ENCODE measurements at regions not wholly inside any gene's neighbourhood (a gene's known extent, or its start where the extent isn't known, plus 50 kb on each side); places are given as distances from the start of the nearest gene placed in this dataset.

DNA sequence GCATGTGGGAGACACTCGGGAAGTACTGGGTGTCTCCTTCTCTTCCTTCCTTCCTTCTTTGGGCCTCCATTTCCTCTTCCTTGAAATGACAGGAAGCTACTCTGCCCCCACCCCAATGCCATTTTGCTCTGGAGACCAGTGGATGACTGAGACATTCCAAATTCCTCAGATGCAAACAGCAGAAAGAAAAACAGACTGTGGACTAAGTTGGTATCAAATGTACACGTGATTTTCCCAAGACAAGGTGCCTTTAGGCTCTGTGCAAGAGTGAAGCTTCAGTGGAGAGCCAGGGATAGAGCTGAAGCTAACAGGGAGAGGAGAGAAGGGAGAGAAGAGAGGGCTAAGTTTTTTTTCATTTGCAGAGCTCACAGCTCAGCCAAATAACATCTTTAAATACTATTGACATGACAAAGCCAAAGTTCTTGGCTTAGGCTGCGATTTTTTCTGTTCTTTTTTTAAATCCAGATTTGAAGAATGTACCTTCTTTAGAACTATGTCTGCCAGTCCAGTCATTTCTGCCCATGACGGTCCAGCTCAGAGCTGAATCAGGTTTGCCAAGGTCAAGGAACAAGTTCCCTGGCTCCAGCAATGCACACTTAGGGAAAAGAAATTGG is 84.5 kb upstream of the LCLAT1 start:
- DNase-seq (ENCODE audit: missing footprints) (no peak), ATAC-seq (no peak)
- intact Hi-C loops (cut with DNase I), result loop anchor here (2.0 to 5.0 kb wide), 2 partner anchors 42 to 330 kb away; no protein-coding TSS in a partner anchor

DNA sequence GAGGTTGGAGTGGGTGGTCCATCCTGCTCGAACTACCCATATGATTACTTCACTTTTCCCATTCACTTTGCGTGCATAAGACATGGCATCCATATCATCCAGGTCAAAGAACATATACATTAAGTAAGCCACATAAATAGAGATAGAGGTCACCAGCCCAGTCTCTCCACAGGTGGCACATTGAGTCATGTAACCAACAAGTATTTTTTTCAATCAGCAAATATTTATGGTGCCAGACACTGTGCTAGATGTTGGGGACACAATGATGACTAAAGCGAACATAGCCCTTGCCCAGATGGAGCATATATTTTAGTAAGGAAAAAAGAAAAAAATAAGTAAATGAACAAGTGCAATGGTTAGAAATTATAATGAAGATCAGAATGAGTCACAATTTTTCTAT is 83.6 kb upstream of the LCLAT1 start:
- no peak for DNase-seq (ENCODE audit: missing footprints)
- ATAC-seq, result no peak
- intact Hi-C loops (cut with DNase I), result loop anchor here (2.0 to 5.0 kb wide), 2 partner anchors 41 to 329 kb away; no protein-coding TSS in a partner anchor

DNA sequence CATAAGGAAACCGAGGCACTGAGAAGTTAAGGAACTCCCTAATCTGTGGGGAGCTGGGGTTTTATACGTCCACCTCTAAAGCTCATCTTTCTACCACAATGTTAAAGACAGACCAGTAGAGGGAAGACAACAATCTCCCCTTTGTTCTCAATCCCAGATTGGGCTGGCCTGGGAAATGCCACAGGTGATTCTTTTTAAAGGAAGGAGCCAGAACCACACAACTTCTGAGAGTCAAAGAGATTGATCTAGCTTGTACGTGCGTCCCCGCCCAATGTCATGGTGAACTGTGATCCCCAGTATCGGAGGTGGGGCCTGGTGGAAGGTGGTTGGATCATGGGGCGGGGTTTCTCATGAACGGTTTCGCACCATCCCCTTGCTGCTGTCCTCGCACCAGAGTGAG is 81.8 kb upstream of the LCLAT1 start:
- no peak for DNase-seq (ENCODE audit: missing footprints)
- no peak for ATAC-seq
- intact Hi-C loops (cut with DNase I), result no loop called here

DNA sequence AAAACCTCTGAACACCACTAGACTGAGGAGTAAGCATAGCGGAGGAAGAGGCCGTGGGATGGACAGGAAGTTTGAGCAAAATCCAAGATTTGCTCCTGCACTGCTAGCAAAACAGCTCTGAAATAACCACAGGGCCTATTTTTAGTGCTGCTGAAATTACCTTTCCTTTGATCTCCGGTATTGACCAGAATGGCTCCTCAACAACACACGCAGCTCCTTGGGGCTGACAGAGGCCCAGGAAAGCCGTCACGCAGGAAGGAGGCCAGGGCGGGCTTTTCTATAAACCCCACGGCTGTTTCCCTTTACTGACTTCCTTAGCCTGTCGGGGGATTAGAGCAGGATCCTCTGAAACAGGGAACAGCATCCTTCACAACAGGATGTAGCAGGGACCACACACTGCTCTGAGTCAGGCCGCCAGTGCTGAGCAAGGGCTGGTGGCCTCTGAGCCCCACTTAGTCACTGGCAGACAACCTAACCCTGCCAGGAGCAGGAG is 80.8 kb upstream of the LCLAT1 start:
- intact Hi-C loops (cut with DNase I), result no loop called here
- ATAC-seq (no peak), DNase-seq (ENCODE audit: missing footprints) (no peak)

DNA sequence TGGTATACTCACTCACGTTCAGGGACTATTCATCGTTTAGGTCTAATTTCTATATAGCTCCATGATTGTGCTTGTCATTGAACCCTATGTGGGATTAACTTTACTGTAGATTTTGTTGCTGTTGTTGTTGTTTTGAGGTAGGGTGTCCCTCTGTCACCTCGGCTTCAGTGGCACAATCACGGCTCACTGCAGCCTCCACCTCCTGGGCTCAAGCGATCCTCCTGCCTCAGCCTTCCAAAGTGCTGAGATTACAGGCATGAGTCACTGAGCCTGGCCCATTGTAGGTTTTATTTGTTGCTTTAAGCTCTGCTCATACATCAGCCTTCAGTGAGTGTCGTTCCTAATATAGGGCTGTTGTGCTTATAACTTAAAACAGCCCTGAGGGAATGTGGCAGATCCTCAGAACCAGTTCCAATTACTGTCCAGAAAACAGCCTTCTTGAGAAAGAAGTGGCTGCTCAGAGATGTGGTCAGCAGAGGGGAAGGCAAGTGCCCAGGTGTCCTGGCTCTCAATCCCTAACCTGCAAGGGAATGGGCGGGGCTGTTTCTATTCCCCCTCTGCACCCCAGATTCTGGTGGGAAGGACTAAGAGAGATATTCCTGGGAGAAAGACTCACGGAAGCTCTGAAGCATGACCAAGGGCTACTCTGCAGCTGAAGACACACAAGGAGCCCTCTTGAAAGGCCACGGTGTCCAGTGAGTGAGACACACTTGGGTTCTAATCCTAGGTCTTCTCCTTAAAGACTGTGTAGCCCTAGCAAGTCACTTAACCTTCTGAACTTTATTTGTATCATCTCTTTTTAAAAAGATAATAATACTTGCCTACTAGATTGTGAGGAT is 79.6 kb upstream of the LCLAT1 start:
- ATAC-seq (no peak), DNase-seq (ENCODE audit: missing footprints) (no peak)
- intact Hi-C loops (cut with DNase I), result no loop called here

DNA sequence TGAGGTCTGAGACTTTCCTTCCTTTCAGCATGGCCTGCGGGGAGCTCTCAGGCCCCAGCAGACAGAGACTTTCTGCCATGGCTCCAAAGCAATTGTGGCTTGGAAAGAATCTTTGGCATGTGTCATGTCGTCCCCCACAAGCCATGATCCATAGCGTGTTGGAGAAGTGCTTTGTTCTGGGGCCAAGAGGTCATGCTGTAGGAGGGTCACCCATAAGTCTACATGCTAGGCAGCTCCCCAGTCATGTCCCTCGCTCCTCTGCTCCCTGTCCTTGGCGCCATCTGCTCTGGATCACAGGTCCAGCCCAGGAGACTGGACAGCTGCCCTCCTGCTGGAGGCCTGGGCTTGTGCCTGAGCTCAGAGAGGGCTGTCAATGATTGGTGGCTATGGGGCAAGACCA is 78.8 kb upstream of the LCLAT1 start:
- no peak for DNase-seq (ENCODE audit: missing footprints)
- intact Hi-C loops (cut with DNase I), result no loop called here
- ATAC-seq, result no peak

DNA sequence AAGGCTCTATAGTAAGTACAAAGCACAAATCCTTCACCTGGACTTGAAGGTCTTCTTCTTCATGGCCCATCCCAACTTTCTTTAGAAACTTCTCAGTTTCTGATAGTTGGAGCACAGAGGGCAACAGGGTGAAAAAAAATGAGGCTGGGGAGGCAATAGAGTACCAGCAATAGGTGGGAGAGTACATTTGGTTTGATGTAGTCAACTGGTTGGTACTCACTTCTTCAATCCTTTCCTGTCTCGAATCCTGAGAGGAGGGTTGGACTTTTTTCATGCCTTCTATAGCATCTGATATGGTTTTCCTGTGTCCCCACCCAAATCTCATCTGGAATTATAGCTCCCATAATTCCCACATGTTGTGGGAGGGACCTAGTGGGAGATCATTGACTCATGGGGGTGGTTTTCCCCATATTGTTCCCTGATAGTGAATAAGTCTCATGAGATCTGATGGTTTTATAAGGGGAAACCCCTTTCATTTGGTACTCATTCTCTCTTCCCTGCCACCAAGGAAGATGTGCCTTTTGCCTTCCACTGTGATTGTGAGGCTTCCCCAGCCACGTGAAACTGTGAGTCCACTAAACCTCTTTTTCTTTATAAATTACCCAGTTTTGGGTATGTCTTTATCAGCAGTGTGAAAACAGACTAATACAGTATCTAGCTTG is 75.9 kb upstream of the LCLAT1 start:
- ATAC-seq (no peak), DNase-seq (ENCODE audit: missing footprints) (no peak)
- intact Hi-C loops (cut with DNase I), result no loop called here

DNA sequence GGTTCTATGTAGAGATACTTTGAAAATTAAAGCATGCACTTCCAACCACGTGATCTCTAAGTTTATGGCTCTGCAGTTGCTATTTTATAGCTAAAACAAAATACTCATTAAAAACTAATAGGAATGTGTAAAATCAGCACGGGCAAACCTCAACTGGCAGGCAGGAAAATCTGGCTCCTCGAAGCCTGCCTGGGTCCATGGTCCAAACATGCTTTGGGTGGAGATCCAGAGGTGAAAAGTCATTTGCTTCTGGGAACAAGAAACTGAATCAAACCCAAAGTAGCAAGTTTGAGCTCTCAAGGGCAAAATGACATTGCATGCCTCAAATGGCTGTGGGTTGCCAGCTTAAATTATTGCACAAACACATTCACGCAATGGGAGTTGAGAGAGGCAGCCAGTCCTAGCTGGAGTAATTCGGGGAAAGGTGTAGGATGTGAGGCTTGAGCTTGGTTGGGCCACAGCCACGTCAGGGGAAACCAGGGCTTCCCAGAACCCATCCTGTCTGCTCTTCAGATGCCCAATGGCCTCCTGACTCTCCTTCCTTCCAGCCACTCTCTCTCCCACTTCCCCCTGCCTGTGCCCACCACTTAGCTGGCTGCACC is 75.2 kb upstream of the LCLAT1 start:
- intact Hi-C loops (cut with DNase I), result no loop called here
- peak; percentile 46 for ATAC-seq
- no peak for DNase-seq (ENCODE audit: missing footprints)

DNA sequence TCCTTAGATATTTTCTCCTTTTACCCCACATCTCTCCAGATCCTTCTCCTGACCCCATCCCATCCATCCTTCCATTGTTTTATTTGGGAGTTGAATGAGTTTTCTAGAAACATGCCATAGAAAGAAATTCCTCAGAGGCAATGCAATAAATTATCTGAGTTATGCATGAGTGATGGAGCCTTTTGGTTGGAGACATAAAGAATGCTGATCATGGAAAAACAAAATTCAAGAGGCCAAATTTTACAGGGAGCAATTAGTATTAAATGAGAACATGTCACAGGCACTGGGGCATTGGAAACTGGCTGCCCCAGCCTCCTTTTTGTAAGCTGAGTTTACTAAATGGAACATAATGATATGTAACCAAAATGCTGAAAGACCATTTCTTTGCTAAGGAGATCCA is 74.2 kb upstream of the LCLAT1 start:
- DNase-seq (ENCODE audit: missing footprints), result no peak
- no peak for ATAC-seq
- intact Hi-C loops (cut with DNase I), result no loop called here

DNA sequence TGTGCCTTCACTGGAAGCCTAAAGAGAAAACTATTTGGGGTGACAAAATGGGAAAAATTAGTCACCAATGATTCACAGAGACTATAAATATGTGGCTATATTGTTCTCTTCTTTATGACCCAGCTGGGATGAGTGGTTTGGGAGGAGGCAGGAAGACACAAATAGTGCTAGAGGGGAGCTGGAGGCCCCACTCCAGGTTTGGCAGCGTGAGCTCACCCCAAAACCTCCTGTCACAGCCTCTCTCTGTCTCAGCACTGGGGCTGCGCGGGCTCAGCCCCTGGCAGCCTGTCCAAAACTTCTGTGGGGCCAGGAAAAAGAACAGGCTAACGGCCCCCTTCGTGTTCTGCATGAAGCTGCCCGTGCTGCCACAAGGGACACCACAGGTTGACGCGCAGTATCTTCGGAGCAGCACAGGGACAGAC is 73.2 kb upstream of the LCLAT1 start:
- ATAC-seq, result no peak
- no peak for DNase-seq (ENCODE audit: missing footprints)
- intact Hi-C loops (cut with DNase I), result no loop called here

DNA sequence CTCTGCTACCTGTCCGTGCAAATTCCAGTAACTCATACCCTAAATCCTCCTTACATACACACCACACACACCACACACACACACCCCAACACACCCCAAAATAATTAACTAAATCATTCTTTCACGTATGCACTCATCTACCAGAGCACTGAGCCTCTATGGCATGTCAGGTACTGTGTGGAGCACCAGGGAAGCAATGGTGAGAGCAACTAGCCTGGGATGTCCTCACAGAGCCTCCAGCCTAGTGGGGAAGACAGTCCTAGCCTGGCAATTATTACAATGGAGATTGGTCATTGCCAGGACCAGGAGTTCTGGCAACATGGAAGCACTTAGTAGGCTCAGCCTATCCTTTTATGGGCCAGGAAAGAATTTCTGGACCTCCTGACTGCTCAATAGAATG is 72.7 kb upstream of the LCLAT1 start:
- ATAC-seq (no peak), DNase-seq (ENCODE audit: missing footprints) (no peak)
- intact Hi-C loops (cut with DNase I), result no loop called here

DNA sequence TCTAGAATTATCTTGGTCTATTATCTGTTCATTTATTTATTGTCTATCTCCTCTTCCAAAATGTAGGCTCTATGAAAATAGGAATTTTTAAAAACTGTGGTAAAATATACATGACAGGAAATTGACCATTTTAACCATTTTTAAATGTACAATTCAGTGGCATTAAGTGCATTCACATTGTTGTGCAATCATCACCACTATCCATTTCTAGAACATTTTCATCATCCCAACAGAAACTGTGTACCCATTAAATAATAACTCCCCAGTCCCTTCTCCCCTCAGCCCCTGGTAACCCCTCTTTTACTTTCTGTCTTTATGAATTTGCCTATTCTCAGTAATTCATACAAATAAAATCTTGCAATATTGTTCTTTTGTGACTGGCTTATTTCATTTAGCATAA is 71.1 kb upstream of the LCLAT1 start:
- intact Hi-C loops (cut with DNase I), result no loop called here
- DNase-seq (ENCODE audit: missing footprints) (no peak), ATAC-seq (no peak)

DNA sequence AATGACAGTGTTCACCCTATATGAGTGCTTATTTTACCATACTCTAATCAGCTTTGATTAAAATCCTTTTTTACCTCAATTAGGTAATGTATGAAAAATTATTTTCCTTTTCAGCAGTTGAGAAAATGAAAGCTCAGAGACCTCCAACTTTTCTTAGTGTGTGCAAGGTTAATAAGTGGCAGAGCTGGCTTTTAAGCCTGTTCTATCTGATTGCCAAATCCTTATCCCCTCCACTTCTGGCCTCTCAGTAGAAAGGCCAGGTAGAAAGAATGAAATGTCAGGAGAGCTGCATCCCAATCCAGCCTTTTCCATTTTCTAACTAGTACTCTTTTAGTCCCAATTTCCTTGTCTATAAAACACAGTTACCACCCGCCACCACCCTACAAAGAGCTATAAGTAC is 67.6 kb upstream of the LCLAT1 start:
- no peak for ATAC-seq
- intact Hi-C loops (cut with DNase I), result no loop called here
- no peak for DNase-seq (ENCODE audit: missing footprints)

DNA sequence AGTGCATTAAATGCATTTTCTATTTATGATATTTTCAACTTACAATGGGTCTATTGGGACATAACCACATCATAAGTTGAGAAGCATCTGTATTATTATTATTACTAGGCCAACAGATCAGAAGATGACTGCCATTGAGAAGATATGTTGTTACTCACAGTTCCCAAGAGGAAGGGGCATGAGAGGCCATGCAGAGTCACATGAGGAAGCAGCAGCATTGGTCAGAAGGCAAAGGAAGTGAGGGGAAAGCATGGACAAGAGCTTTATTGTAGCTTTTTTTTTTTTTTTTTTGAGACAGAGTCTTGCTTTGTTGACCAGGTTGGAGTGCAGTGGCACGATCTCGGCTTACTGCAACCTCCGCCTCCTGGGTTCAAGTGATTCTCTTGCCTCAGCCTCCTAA is 66.2 kb upstream of the LCLAT1 start:
- intact Hi-C loops (cut with DNase I), result no loop called here
- no peak for ATAC-seq

DNA sequence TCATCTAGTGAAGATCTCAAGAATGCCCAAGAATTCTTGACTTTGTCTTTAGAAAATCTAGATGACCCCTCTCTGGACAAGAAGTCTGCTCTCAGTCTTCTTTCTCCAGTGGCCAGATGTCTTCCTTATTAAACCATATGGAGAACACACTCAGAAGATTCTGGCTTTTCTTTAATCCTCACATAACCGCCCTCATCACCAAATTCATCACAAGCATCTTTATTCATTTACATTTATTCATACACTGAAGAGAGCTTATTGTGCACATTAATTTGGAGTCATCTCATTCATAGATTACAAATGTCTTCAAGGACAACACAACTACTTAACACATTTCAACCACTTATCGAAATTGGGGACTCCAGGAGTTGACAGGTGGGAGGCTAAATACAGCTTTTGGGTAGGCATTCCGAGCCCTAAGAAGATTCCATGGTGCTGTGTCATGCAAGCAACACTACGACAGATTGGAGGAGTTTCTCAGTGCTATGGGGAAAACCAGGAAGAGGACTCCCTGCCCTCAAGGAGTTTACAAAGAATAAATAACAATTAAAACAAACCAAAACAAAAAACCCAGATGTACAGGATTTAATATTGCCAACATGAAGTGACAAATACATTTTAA is 64.8 kb upstream of the LCLAT1 start:
- DNase-seq (ENCODE audit: missing footprints), result no peak
- intact Hi-C loops (cut with DNase I), result no loop called here
- ATAC-seq, result no peak

More for the DNA sequence above, 66.2 kb upstream of the LCLAT1 start:
- DNase-seq (ENCODE audit: missing footprints), result no peak

DNA sequence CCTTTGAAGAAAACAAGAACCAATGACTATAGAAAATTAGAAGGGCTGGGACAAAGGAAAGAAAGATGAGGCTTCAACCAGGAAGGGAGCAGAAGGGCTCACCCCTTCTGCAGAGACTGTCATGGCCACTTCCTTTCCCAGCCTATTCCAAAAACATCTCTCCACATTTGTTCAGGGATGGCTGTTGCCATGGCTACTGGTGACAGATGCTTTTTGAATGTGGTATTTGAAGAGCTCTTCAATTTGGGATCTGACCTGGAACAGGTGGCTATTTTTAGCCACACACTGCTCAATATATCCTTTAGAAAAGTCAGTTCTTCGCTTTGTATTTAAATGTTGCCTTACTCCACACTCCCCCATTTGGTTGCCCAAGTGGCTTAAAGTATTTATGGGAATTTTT is 64.1 kb upstream of the LCLAT1 start:
- ATAC-seq (no peak), DNase-seq (ENCODE audit: missing footprints) (no peak)
- intact Hi-C loops (cut with DNase I), result no loop called here

DNA sequence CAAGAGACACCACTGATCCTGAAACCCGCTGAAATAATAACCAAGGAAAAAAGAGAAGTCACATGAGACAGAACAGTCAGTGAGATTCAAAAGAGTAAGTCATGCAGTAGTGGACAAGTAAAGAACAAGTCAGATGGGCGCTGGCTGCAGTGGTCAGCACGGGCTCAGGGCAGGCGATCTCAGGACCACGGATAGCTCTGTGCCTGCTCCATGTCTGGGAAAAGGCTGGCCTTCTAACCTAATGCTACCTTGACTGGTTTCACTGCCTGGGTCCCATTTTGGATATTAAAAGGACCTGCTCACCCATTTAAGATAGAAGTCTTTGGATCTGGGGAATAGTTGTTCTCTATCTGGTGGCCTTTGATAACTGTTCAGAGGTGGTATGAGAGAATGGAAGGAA is 61.7 kb upstream of the LCLAT1 start:
- ATAC-seq (no peak), DNase-seq (ENCODE audit: missing footprints) (no peak)
- intact Hi-C loops (cut with DNase I), result no loop called here

DNA sequence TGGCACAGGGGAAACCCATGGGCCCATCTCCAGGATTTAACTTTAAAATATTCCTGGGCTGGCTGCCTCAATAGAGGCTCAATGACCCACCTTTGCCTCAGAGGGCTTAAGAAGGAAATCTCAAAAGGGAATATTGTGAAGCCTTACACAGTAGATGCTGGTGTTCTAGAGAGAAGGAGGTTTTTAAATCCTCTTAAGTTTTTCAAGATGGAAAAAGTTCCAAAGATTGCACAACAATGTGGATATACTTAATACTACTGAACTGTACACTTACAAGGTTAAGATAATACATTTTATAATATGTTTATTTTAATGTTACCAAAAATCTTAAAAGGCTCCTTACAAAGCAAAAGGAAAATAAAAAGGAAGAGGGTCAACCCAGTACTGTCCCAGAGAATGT is 54.9 kb upstream of the LCLAT1 start:
- no peak for DNase-seq (ENCODE audit: missing footprints)
- ATAC-seq, result no peak
- intact Hi-C loops (cut with DNase I), result loop anchor here (5.0 kb wide), 1 partner anchor 70 kb away; no protein-coding TSS in a partner anchor

DNA sequence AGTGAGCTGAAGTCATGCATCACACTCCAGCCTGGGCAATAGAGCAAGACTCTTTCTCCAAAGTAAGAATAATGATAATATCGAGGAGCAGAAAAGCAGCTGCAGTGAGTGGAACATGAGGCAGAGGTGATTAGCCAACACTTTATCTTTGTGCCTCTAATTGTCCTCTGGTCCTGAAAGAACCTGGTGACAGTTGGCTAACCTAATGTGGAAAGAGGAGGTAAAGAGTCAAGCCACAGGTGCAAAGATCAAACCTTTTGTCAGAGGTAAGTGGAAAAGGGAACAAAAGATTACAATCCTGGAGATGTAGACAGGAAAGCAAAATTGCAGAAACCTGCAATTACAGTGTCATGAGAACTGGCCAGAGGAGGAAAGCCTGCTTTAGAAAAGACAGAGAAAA is 53.5 kb upstream of the LCLAT1 start:
- ATAC-seq, result no peak
- DNase-seq (ENCODE audit: missing footprints), result no peak
- intact Hi-C loops (cut with DNase I), result loop anchor here (5.0 kb wide), 1 partner anchor 71 kb away; no protein-coding TSS in a partner anchor
